Activated CD4-positive, alpha-beta T cell treated with anti-CD3 and anti-CD28 coated beads, Interleukin-2, amount 50 U/mL, for 48 hours (primary cell): ENCODE measurements at regions not wholly inside any gene's neighbourhood (a gene's known extent, or its start where the extent isn't known, plus 50 kb on each side); places are given as distances from the start of the nearest gene placed in this dataset.
"Not testable (repeated sequence)": the region's sequence is repeated elsewhere in the genome, so short reads cannot be mapped to it uniquely, and the experiment has no call there.

ENCODE experiments used
- DNase-seq, 2 experiments: peaks; one replicate each; pipeline ENCODE4 v3.0.0-alpha.2; 2020

- DNase-seq = not testable (repeated sequence)
Observed at GRCh38 chr13:109269381-109269780, 517.0 kb downstream of the IRS2 start.

DNA sequence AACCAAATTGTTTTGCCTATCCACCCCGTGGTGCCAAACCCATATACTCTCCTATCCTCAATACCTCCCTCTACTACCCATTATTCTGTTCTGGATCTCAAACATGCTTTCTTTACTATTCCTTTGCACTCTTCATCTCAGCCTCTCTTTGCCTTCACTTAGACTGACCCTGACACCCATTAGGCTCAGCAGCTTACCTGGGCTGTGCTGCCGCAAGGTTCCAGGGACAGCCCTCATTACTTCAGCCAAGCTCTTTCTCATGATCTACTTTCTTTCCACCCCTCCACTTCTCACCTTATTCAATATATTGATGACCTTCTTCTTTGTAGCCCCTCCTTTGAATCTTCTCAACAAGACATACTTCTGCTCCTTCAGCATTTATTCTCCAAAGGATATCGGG, 517.9 kb downstream of the IRS2 start:
- not testable (repeated sequence) for DNase-seq

GRCh38 chr13:109267400-109267799, 519.0 kb downstream of the IRS2 start:
- not testable (repeated sequence) for DNase-seq

- not testable (repeated sequence) for DNase-seq
Observed at GRCh38 chr13:109265438-109265742, 521.0 kb downstream of the IRS2 start.

DNA sequence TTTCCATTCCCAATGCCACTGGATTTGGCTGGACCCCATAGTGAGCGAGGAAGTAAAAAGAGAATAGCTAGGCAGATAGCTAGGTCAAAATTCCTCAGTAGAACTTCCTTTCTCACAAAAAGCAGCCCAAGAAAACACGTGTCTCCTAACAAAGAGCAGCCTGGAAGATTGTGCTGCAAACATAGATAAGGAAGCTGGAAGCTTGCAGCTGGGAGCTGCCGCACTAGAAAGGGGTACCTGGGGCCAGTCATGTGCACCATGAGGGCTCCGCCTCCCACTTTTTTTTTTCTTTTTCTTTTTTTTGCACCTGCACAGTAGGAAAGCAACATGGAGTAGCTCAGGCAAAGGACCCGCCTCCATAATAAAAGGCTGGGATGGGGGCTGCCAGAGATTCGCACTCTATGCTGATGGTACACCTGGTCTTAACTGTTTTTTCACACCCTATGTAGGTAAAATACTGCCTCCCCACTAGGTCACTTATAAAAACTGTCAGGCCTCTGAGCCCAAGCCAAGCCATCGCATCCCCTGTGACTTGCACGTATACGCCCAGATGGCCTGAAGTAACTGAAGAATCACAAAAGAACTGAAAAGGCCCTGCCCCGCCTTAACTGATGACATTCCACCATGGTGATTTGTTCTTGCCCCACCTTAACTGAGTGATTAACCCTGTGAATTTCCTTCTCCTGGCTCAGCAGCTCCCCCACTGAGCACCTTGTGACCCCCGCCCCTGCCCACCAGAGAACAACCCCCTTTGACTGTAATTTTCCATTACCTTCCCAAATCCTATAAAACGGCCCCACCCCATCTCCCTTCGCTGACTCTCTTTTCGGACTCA, 521.6 kb downstream of the IRS2 start:
- not testable (repeated sequence) for DNase-seq

- DNase-seq = not testable (repeated sequence)
Observed at GRCh38 chr13:109257761-109258157, 528.6 kb downstream of the IRS2 start.
